Adipocyte (in vitro differentiated cells): ENCODE measurements at regions not wholly inside any gene's neighbourhood (a gene's known extent, or its start where the extent isn't known, plus 50 kb on each side); places are given as distances from the start of the nearest gene placed in this dataset.

ENCODE experiments used
- DNase-seq: peaks from one replicate; pipeline ENCODE4 v3.0.0-alpha.2; 2015; ENCODE audit warnings: low read depth
- H3K27me3 ChIP-seq: replicated peaks from 2 replicates; pipeline ENCODE4 v1.7.0; 2013; ENCODE audit warnings: mild to moderate bottlenecking, low read length, moderate library complexity; ENCODE audit not compliant: control insufficient read depth, insufficient read depth
- H3K36me3 ChIP-seq: 2 replicates; pipeline ENCODE4 v1.7.0; 2013; ENCODE audit warnings: low read length, mild to moderate bottlenecking, moderate library complexity; ENCODE audit not compliant: control insufficient read depth, insufficient read depth, severe bottlenecking
- H3K4me1 ChIP-seq: 2 replicates; pipeline ENCODE4 v1.7.0; 2013; ENCODE audit warnings: mild to moderate bottlenecking, low read length, moderate library complexity; ENCODE audit not compliant: control insufficient read depth, insufficient read depth
- H3K4me3 ChIP-seq: 2 replicates; pipeline ENCODE4 v1.7.0; 2013; ENCODE audit warnings: mild to moderate bottlenecking, low read length, moderate library complexity
- H3K9ac ChIP-seq: 2 replicates; pipeline ENCODE4 v1.7.0; 2013; ENCODE audit warnings: mild to moderate bottlenecking, low read length, moderate library complexity
- H3K9me3 ChIP-seq: 2 replicates; pipeline ENCODE4 v1.7.0; 2013; ENCODE audit warnings: mild to moderate bottlenecking, low read length, moderate library complexity; ENCODE audit not compliant: control insufficient read depth

DNA sequence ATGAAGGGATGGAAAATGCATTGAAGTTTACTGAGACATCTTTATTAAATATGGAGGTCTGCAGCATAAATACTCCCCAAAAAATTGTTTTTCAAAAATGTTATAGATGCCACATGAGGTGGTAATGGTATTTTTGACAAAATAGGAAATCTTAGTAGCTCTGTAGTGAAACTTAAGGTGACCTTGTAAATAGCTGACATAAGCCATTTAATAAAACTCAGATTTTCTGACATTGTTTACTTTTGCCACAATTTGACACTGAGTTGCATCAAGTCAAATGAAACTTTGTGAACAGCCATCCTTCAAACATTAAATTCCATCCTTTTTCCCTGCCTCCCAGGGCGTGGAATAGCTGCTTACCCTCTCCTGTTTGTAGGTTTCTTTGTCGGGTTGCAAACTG, 953.1 kb downstream of the PCDH17 start:
- H3K9me3 ChIP-seq = no peaks in the 10 kb centered on the region
- H3K36me3 ChIP-seq = no peaks in the 10 kb centered on the region
- H3K27me3 ChIP-seq = no peaks in the 10 kb centered on the region
- DNase-seq = no peak
- H3K9ac ChIP-seq = no peak overlapping the region
- H3K4me3 ChIP-seq = no peak overlapping the region
- H3K4me1 ChIP-seq = no peaks in the 10 kb centered on the region

DNA sequence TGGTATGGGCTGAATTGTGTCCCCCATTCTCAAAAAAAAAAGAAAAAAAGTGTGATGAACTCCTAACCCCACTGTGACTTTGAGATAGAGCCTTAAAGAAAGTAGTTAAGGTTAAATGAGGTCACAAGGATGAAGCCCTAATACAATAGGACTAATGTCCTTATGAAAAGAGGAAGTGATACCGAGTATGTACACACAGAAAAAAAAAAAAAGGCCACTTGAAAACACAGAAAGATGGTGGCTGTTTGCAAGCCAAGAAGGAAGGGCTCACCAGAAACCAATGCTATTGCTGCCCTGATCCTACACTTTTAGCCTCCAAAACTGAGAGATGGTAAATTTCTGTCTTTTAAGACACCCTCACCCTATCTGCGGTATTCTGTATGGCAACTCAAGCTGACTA, 955.6 kb downstream of the PCDH17 start:
- Histone ChIP-seq H3K9ac (no peak overlapping the region), H3K36me3 (no peaks in the 10 kb centered on the region)

DNA sequence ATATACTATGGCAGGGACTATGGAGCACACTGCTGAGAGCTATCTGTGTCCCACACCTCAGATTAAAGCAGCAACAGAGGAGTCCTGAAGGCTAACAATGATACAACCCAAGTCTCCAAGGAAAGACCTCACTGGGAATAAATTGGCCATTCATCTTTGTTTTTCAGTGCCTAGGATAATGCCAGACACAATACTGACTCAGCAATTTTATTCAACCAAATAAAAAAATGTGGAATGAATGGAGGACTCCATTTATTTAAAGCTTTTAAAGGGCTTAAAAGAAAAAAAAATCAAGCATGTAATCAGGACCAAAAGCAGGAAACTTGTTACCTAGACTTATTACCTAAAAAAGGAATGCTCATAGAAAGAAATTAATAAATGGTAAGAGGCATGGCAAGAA, 960.5 kb downstream of the PCDH17 start:
- Histone ChIP-seq H3K9ac (no peak overlapping the region), H3K9me3 (no peaks in the 10 kb centered on the region), H3K36me3 (no peaks in the 10 kb centered on the region), H3K4me1 (no peaks in the 10 kb centered on the region), H3K27me3 (no peaks in the 10 kb centered on the region), H3K4me3 (no peak overlapping the region)
- no peak for DNase-seq

More for the DNA sequence above, 955.6 kb downstream of the PCDH17 start:
- no peaks in the 10 kb centered on the region for H3K4me1 ChIP-seq
- no peak overlapping the region for H3K4me3 ChIP-seq
- no peaks in the 10 kb centered on the region for H3K27me3 ChIP-seq
- no peak for DNase-seq
- H3K9me3 ChIP-seq = no peaks in the 10 kb centered on the region

DNA sequence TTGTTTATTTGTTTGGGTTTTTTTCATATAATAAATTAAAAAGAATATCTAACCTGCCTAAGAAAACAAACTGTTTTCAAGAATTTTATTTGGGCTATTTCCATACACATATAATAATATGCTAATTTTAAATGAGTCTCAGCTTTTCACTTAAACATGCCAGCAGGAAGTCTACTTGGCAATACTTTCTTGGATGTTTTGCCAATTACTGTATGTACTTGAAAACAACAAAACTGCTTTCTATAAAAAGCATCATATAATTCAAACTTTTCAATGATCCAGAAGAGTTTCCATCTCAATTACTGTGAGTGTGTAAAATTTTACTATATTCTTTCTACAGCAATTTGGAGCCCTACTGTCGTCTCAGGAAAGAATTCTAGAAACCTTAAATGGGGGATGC, 961.2 kb downstream of the PCDH17 start:
- no peak overlapping the region for H3K9ac ChIP-seq
- no peak overlapping the region for H3K4me3 ChIP-seq
- H3K9me3 ChIP-seq = no peaks in the 10 kb centered on the region
- H3K27me3 ChIP-seq = no peaks in the 10 kb centered on the region
- H3K4me1 ChIP-seq = no peaks in the 10 kb centered on the region
- no peak for DNase-seq
- no peaks in the 10 kb centered on the region for H3K36me3 ChIP-seq

DNA sequence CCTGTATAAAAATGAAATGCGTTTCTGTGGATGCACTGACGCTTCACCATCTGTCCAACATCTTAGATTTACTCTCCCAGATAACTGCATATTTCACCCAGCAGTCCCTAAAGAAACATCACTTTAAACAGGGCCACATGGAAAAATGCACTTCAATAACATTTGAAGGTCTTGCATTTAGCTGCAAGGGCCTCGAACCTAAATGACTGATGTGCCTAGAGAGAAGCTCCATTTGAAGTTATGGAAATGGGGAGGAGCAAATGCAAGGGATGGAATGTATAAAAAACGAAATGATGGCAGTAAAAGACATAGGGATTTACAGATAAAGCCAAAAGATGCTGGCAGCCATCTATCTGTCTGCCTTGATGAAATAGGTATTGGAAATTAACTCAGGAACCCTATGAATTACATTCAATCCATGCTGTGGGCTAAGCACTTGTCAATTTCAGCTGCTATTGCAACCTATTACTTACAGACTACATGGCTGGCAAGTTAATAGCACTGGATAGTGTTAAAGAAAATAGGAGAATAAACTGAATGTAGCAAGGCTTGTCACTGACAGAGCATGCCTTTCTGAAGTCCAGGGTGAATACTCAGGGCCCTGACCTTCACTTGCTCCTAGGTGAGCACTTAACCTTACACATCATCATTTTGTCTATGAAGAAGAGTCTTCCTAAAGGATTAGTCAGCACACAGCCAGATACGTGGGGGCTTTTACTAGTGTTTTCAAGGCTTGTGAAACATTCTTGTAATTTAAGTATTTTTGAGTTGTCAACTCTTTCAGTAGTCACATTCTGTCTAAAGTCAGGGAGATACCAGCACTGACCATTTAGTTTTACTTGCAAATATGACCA, 963.4 kb downstream of the PCDH17 start:
- H3K4me3 ChIP-seq = no peak overlapping the region
- DNase-seq = no peak

DNA sequence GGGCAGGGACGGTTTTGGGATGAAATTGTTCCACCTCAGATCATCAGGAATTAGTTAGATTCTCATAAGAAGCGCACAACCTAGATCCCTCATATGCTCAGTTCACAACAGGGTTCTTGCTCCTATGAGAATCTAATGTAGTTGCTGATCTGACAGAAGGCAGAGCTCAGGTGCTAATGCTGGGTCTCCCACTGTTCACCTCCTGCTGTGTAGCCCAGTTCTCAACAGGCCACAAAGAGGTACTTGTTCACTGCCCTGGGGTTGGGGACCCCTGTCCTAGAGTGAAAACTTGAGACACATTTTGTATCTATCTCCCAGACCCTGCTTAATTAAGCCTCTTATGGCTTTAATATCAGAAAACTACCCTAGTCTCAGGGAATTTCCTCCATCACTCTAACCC, 966.0 kb downstream of the PCDH17 start:
- Histone ChIP-seq H3K4me3 (no peak overlapping the region), H3K36me3 (no peaks in the 10 kb centered on the region), H3K4me1 (no peaks in the 10 kb centered on the region), H3K9me3 (no peaks in the 10 kb centered on the region), H3K27me3 (no peaks in the 10 kb centered on the region), H3K9ac (no peak overlapping the region)
- no peak for DNase-seq

More for the DNA sequence above, 963.4 kb downstream of the PCDH17 start:
- no peaks in the 10 kb centered on the region for H3K9me3 ChIP-seq
- no peaks in the 10 kb centered on the region for H3K27me3 ChIP-seq
- H3K4me1 ChIP-seq = no peaks in the 10 kb centered on the region
- no peaks in the 10 kb centered on the region for H3K36me3 ChIP-seq
- no peak overlapping the region for H3K9ac ChIP-seq

DNA sequence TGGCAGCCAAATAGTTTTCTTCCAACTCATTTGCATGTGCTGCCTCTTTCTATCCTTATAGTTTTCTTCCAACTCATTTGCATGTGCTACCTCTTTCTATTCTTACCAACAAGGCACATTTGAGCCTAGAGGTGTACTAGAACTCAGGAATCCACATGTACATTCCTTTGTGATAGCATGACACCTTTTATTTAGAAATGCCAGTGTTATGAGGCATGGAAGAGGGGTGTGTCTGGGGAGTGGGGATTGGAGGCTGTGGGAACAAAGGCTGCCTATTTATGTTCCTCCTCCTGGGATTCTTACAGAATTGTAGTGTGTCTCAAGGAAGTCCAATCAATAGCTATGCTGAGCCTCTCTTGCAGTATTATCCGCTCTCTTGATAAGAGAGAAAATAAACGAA, 966.7 kb downstream of the PCDH17 start:
- no peak for DNase-seq
- no peaks in the 10 kb centered on the region for H3K9me3 ChIP-seq
- H3K36me3 ChIP-seq = no peaks in the 10 kb centered on the region
- no peak overlapping the region for H3K4me3 ChIP-seq
- no peaks in the 10 kb centered on the region for H3K27me3 ChIP-seq
- H3K4me1 ChIP-seq = no peaks in the 10 kb centered on the region
- H3K9ac ChIP-seq = no peak overlapping the region

DNA sequence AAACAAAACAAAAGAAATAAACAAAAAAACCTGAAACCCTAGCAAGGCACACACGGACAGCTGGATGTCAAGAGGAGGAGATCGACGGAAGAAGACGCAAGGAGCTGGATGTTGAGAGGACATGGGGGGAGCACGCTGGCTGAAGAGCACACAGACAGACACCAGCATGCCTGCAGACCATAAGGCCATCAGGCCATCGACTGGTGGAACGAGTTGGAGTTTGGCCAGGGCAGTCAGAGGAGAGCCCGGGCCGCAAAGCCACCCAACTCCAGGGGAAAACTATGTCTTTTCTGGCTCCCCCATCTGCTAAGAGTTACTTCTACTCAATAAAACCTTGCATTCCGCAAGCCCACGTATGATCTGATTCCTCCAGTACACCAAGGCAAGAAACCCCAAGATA, 979.6 kb downstream of the PCDH17 start:
- no peak overlapping the region for H3K9ac ChIP-seq

DNA sequence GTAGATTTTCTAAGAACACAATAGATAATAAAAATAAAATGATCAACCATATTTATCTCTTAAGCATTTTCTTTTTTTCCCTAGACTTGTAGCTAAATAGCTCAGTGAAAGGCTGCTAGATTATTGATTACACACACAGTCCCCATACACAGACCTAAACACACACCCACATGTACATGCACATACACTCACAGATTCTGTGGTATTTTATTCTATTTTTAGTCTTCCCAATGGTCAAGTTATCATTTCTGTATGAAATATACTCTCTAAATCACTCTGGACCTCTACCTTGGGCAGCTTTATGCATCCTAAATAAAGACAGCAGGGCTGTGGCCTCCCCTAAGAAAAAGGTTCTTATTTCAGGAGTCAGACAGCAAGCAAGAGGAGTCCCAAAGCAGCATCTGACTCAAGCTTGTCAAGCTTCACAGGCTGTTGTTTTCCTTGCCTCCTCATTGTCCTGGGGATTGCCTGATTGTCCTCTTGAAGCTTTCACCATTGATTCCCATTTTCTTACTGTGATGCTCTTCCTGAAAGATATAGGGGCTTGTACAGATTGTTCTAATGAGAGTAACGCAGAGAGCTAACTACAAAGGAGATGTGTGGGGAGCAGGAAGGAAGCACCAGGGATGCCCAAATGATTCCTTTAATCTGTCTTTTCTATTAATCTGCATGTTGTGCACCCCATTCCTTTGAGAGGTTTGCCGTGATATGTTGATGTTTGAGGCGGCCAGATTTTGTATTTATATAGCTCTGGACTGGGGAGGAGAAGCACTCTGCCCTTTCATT, 986.5 kb downstream of the PCDH17 start:
- Histone ChIP-seq H3K4me3 (no peak overlapping the region), H3K9ac (no peak overlapping the region), H3K9me3 (peaks cover 3% of the 10 kb centered on the region), H3K36me3 (no peaks in the 10 kb centered on the region), H3K4me1 (no peaks in the 10 kb centered on the region), H3K27me3 (no peaks in the 10 kb centered on the region)
- DNase-seq = no peak

More for the DNA sequence above, 979.6 kb downstream of the PCDH17 start:
- no peak for DNase-seq
- H3K4me1 ChIP-seq = no peaks in the 10 kb centered on the region
- no peaks in the 10 kb centered on the region for H3K27me3 ChIP-seq
- no peaks in the 10 kb centered on the region for H3K9me3 ChIP-seq
- H3K36me3 ChIP-seq = no peaks in the 10 kb centered on the region
- H3K4me3 ChIP-seq = no peak overlapping the region

DNA sequence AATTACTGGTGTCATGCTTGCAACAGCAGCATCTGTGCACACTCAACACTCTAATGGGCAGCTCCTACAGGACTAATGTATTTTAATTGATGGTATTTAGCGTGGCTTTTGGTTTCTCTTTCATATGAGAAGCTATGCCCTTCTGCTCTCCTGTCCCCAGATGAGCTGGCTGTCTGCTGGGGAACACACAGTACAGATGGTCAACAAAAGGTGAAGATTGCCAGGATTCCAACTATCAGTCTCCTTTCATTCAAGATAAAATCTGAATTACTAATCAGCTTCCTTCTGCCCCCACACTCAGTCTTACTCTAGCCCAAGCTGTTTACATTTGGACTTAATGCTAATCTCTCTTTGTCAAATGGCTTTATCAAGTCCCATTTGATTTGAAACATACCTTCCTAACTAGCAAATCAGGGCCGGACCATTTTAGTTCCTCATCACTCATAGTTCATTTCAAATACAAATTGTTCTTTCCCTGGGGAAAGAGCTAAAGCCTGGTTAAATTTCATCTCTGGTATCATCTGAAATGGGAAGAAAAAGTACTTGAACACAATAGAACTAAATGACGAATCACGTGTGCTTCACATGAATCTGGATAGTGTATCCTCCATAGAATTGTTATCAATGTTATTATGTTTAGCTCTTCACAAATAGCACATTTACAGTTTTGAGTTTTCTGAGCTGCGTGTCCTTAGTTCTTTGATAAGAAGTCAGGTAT, 988.0 kb downstream of the PCDH17 start:
- DNase-seq = no peak
- Histone ChIP-seq H3K27me3 (no peaks in the 10 kb centered on the region), H3K36me3 (no peaks in the 10 kb centered on the region), H3K9ac (no peak overlapping the region), H3K9me3 (peaks cover 3% of the 10 kb centered on the region), H3K4me1 (no peaks in the 10 kb centered on the region), H3K4me3 (no peak overlapping the region)

DNA sequence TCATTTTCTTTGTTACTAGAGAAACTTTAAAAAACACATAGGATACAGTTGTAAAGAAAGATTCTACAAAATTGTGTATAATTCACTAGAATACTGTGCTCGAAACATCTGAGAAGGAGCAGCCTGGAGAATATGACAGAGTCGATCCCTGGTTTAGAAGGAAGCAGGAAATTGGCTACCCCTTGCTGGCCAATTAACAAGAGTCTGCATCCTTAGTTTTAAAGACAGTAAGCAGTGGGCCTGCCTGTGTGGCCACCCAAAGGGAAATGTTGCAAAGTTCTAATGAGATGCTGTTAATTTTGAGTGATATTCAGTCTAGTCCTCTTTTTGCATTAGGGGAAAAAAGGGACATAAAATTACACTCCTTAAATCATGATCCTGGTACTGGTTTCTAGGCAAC, 988.6 kb downstream of the PCDH17 start:
- peaks cover 3% of the 10 kb centered on the region for H3K9me3 ChIP-seq
- no peak overlapping the region for H3K9ac ChIP-seq
- no peaks in the 10 kb centered on the region for H3K27me3 ChIP-seq
- no peaks in the 10 kb centered on the region for H3K36me3 ChIP-seq
- no peak for DNase-seq
- no peaks in the 10 kb centered on the region for H3K4me1 ChIP-seq
- no peak overlapping the region for H3K4me3 ChIP-seq
